ENCODE measurements at regions not wholly inside any gene's neighbourhood (a gene's known extent, or its start where the extent isn't known, plus 50 kb on each side); places are given as distances from the start of the nearest gene placed in this dataset.

DNA sequence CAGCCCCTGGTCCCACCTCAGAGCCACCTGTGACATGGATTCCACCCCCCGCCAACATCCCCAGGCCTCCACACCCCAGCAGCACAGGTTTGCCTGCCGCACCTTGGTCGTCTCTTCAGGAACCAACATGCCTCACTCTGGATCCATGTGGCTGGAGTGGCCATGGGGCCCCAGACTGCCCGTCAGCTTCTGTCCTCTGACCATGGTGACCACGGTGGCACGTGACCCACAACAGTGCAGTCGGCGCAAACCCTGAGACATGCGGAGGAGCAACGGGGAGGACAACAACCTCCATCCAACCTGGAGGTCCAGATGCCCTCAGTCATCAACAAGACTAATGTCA, 85.6 kb downstream of the ANKRD60 start:
- DNase-seq: no peak
- TF ChIP-seq, protein P1, sequence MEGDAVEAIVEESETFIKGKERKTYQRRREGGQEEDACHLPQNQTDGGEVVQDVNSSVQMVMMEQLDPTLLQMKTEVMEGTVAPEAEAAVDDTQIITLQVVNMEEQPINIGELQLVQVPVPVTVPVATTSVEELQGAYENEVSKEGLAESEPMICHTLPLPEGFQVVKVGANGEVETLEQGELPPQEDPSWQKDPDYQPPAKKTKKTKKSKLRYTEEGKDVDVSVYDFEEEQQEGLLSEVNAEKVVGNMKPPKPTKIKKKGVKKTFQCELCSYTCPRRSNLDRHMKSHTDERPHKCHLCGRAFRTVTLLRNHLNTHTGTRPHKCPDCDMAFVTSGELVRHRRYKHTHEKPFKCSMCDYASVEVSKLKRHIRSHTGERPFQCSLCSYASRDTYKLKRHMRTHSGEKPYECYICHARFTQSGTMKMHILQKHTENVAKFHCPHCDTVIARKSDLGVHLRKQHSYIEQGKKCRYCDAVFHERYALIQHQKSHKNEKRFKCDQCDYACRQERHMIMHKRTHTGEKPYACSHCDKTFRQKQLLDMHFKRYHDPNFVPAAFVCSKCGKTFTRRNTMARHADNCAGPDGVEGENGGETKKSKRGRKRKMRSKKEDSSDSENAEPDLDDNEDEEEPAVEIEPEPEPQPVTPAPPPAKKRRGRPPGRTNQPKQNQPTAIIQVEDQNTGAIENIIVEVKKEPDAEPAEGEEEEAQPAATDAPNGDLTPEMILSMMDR (IDR thresholded peaks at IDR 0.05; ENCODE audit: partially characterized antibody, unreplicated experiment): no peak
- Mint-ChIP-seq H3K27me3 (ENCODE audit: unreplicated experiment) (peaks cover 8% of the 10 kb centered on the region), H3K27ac (ENCODE audit: unreplicated experiment) (no peak overlapping the region), H3K4me3 (ENCODE audit: unreplicated experiment) (no peak overlapping the region), H3K4me1 (ENCODE audit: low read depth, unreplicated experiment) (no peaks in the 10 kb centered on the region), H3K9me3 (ENCODE audit: unreplicated experiment) (peaks cover 6% of the 10 kb centered on the region), H3K36me3 (ENCODE audit: unreplicated experiment) (peaks cover 12% of the 10 kb centered on the region)

DNA sequence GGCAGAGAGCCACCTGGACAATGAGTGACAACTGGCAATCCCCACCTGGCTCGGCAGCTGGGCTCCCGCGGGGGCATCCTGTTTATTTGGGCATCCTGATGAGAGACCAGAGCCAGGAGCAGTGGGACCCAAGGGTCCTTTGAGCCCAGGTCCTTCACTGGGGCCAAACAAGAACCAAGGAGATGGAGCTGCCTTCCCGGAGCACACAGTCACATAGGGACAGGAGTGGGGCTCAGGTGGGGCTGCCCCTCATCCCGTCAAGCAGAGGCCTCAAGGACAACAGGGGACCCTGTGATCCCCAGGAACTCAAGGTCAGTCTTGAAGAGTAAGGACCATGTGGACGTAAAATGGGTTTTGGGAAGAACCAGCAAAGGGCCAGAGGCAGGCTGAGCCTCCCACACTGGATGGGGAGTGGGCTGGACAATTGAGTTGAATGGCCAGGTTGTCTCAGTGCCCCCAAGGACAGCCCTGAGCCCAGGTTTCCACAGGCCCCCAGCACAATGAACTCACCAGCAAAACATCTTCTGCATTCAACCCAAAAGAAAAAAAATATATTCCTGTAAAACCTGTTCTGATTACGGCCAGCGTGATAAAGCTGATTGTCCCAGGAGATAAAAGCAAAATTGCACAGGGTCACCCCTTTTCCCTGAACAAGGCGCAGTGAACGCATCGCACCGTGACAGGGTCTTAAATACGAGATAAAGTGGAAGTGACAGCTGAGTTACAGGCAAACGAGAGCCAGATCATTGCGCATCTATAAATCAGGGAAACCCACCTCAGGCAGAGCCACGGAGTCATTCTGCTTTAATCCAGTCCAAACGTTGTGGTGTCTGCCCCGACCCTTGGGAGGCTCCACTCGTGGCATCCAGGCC, 86.2 kb downstream of the ANKRD60 start:
- Mint-ChIP-seq H3K9me3 (ENCODE audit: unreplicated experiment) (peaks cover 4% of the 10 kb centered on the region), H3K4me3 (ENCODE audit: unreplicated experiment) (no peak overlapping the region), H3K36me3 (ENCODE audit: unreplicated experiment) (peaks cover 7% of the 10 kb centered on the region), H3K27ac (ENCODE audit: unreplicated experiment) (no peak overlapping the region), H3K27me3 (ENCODE audit: unreplicated experiment) (peaks cover 9% of the 10 kb centered on the region), H3K4me1 (ENCODE audit: low read depth, unreplicated experiment) (no peaks in the 10 kb centered on the region)
- no peak for DNase-seq
- TF ChIP-seq, protein P1 (IDR thresholded peaks at IDR 0.05; ENCODE audit: partially characterized antibody, unreplicated experiment): no peak

DNA sequence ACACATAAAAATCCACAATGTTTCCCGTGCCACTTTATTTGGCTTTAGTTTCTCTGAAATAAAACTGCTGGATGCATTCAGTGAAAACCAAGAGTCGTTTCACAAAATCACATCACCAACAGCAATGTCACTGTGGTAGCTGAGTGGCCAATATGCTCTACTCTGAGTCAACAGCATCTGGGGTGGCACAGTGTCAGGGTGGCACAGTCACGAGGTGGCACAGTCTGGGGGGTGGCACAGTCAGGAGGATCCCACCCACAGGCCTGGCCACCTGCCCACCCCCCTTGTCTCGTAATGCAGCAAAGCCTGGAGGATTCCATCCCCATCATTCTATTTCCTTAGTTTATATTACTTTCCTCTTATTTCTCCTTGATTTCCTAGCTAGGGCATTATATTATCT, 87.0 kb downstream of the ANKRD60 start:
- H3K27ac Mint-ChIP-seq (ENCODE audit: unreplicated experiment): no peak overlapping the region
- no peak for DNase-seq
- peaks cover 4% of the 10 kb centered on the region for H3K9me3 Mint-ChIP-seq (ENCODE audit: unreplicated experiment)
- TF ChIP-seq, protein P1 (IDR thresholded peaks at IDR 0.05; ENCODE audit: partially characterized antibody, unreplicated experiment): no peak
- peaks cover 2% of the 10 kb centered on the region for H3K36me3 Mint-ChIP-seq (ENCODE audit: unreplicated experiment)
- H3K4me3 Mint-ChIP-seq (ENCODE audit: unreplicated experiment): no peak overlapping the region
- H3K27me3 Mint-ChIP-seq (ENCODE audit: unreplicated experiment): peaks cover 10% of the 10 kb centered on the region
- no peaks in the 10 kb centered on the region for H3K4me1 Mint-ChIP-seq (ENCODE audit: low read depth, unreplicated experiment)

DNA sequence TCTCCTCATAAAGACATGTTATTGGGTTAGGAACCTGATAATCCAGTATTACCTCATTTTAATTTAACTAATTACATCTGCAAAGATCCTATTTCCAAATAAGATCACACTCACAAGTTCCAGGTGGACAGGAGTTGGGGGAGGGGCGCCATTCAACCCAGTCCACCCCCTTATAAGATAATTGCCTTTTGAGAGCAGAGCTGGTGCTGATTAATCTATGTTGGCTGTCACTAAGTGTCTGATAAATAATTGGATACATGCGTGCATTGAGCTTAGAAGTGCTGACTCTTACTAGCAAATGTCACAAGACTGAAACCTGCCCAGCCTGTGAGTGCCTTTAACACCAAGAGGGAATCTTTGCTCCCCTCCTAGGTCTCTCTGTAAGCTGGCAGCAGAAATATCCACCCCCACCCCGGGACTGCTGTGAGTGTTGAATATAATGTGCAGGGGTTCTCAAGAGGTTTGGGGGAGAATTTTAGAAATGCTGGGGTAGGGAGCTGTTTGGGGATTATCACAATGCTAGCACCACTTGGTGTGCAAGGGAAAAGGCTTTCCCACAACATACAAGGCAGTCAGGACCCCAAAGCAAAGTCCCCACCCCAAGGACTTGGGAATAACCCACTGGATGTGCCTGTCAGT, 87.5 kb downstream of the ANKRD60 start:
- H3K9me3 Mint-ChIP-seq (ENCODE audit: unreplicated experiment): peaks cover 4% of the 10 kb centered on the region
- H3K27ac Mint-ChIP-seq (ENCODE audit: unreplicated experiment): no peak overlapping the region
- H3K36me3 Mint-ChIP-seq (ENCODE audit: unreplicated experiment): no peaks in the 10 kb centered on the region
- peaks cover 10% of the 10 kb centered on the region for H3K27me3 Mint-ChIP-seq (ENCODE audit: unreplicated experiment)
- DNase-seq: no peak
- TF ChIP-seq, protein P1 (IDR thresholded peaks at IDR 0.05; ENCODE audit: partially characterized antibody, unreplicated experiment): no peak
- no peak overlapping the region for H3K4me3 Mint-ChIP-seq (ENCODE audit: unreplicated experiment)
- no peaks in the 10 kb centered on the region for H3K4me1 Mint-ChIP-seq (ENCODE audit: low read depth, unreplicated experiment)

All from glutamatergic neuron (in vitro differentiated cells).